Neural cell (in vitro differentiated cells): ENCODE measurements at regions not wholly inside any gene's neighbourhood (a gene's known extent, or its start where the extent isn't known, plus 50 kb on each side); places are given as distances from the start of the nearest gene placed in this dataset.

Source experiments
- H2AFZ ChIP-seq: fragments of 200-600, 300-800 bp; sonication (generic), shearing (Covaris generic); 2 replicates; pipeline ENCODE4 v1.6.0; 2014; ENCODE audit warnings: low read depth, mild to moderate bottlenecking, antibody characterized with exemption, low read length, moderate library complexity
- H3F3A ChIP-seq: fragments of 200-600 bp; shearing (Covaris generic); 2 replicates; pipeline ENCODE4 v1.6.1; 2016; ENCODE audit warnings: mild to moderate bottlenecking, moderate library complexity, mixed read lengths, antibody characterized with exemption, low read length; ENCODE audit not compliant: insufficient read depth, poor library complexity, severe bottlenecking
- H3K27ac ChIP-seq: fragments of 200-600, 300-800 bp; sonication (generic), shearing (Covaris generic); 2 replicates; pipeline ENCODE4 v1.5.1; 2014; ENCODE audit warnings: mild to moderate bottlenecking, low read length, moderate library complexity
- H3K27me3 ChIP-seq: fragments of 300-800, 200-600 bp; sonication (generic), shearing (Covaris generic); 2 replicates; pipeline ENCODE4 v1.6.0; 2014; ENCODE audit warnings: mild to moderate bottlenecking, low read depth, low read length, moderate library complexity; ENCODE audit not compliant: insufficient read depth
- H3K36me3 ChIP-seq: fragments of 300-800, 200-600 bp; sonication (generic), shearing (Covaris generic); 2 replicates; pipeline ENCODE4 v1.5.1; 2014; ENCODE audit warnings: mild to moderate bottlenecking, antibody characterized with exemption, low read length, moderate library complexity; ENCODE audit not compliant: insufficient read depth
- H3K4me2 ChIP-seq: fragments of 300-800, 200-600 bp; sonication (generic), shearing (Covaris generic); 2 replicates; pipeline ENCODE4 v1.6.0; 2014; ENCODE audit warnings: mild to moderate bottlenecking, low read length
- H3K4me3 ChIP-seq: fragments of 300-800, 200-600 bp; sonication (generic), shearing (Covaris generic); 2 replicates; pipeline ENCODE4 v1.5.1; 2014; ENCODE audit warnings: mild to moderate bottlenecking, low read length, moderate library complexity
- H3K79me2 ChIP-seq: fragments of 200-600 bp; shearing (Covaris generic); replicated peaks from 2 replicates; pipeline ENCODE4 v1.6.0; 2014; ENCODE audit warnings: mild to moderate bottlenecking, low read length, moderate library complexity; ENCODE audit not compliant: insufficient read depth
- H3K9ac ChIP-seq: fragments of 300-800, 200-600 bp; sonication (generic), shearing (Covaris generic); 2 replicates; pipeline ENCODE4 v1.6.1; 2016; ENCODE audit warnings: mild to moderate bottlenecking, low read length, mixed read lengths
- H3K9me2 ChIP-seq: fragments of 200-600 bp; shearing (Covaris generic); 2 replicates; pipeline ENCODE4 v1.6.1; 2016; ENCODE audit warnings: mild to moderate bottlenecking, low read length, mixed read lengths; ENCODE audit not compliant: insufficient read depth
- H3K9me3 ChIP-seq: fragments of 200-600, 300-800 bp; sonication (generic), shearing (Covaris generic); 2 replicates; pipeline ENCODE4 v1.6.1; 2016; ENCODE audit warnings: mild to moderate bottlenecking, mixed run types, low read length, moderate library complexity, mixed read lengths
- H4K20me1 ChIP-seq: fragments of 200-600 bp; shearing (Covaris generic); 2 replicates; pipeline ENCODE4 v1.6.1; 2016; ENCODE audit warnings: mild to moderate bottlenecking, mixed run types; ENCODE audit not compliant: insufficient read depth
- CTCF ChIP-seq: fragments of 450-650 bp; IDR thresholded peaks from 2 replicates; pipeline ENCODE4 v1.5.1; 2014; ENCODE audit warnings: antibody characterized with exemption, mild to moderate bottlenecking, moderate library complexity; ENCODE audit not compliant: poor library complexity, severe bottlenecking
- EZH2 ChIP-seq: fragments of 200-600, 300-800 bp; shearing (Covaris generic), sonication (generic); IDR thresholded peaks from 2 replicates; pipeline ENCODE4 v1.6.1; 2014; ENCODE audit warnings: antibody characterized with exemption, low read length, borderline replicate concordance, mild to moderate bottlenecking; ENCODE audit not compliant: insufficient read depth, poor library complexity, severe bottlenecking
- MXI1 ChIP-seq: fragments of 450-650 bp; conservative IDR thresholded peaks from 2 replicates; pipeline ENCODE4 v1.6.1; 2014; ENCODE audit warnings: antibody characterized with exemption, mild to moderate bottlenecking; ENCODE audit not compliant: poor library complexity, severe bottlenecking
- RAD21 ChIP-seq: fragments of 450-650 bp; conservative IDR thresholded peaks from 2 replicates; pipeline ENCODE4 v1.6.1; 2014; ENCODE audit warnings: antibody characterized with exemption, mild to moderate bottlenecking, moderate library complexity
- REST ChIP-seq: IDR thresholded peaks from 2 replicates; pipeline ENCODE4 v1.6.1; 2012; ENCODE audit warnings: borderline replicate concordance
- SMC3 ChIP-seq: fragments of 450-650 bp; conservative IDR thresholded peaks from 2 replicates; pipeline ENCODE4 v1.6.1; 2014; ENCODE audit warnings: antibody characterized with exemption, mild to moderate bottlenecking, moderate library complexity; ENCODE audit not compliant: poor library complexity
- TAF1 ChIP-seq: IDR thresholded peaks from 2 replicates; pipeline ENCODE4 v1.6.1; 2012; ENCODE audit warnings: low read depth

GRCh38 chr1:37325010-37325409 lies 149.4 kb upstream of the ZC3H12A start:
- TF ChIP-seq EZH2 (no peak), TAF1 (no peak), MXI1 (no peak), CTCF (no peak), REST (no peak), SMC3 (no peak)
- no peaks in the 10 kb centered on the region for H3K36me3 ChIP-seq
- no peaks in the 10 kb centered on the region for H3F3A ChIP-seq
- H3K9me2 ChIP-seq: no peaks in the 10 kb centered on the region
- no peak overlapping the region for H2AFZ ChIP-seq
- no peak overlapping the region for H3K4me2 ChIP-seq
- no peaks in the 10 kb centered on the region for H3K79me2 ChIP-seq
- no peaks in the 10 kb centered on the region for H4K20me1 ChIP-seq
- no peak overlapping the region for H3K4me3 ChIP-seq
- no peak overlapping the region for H3K9ac ChIP-seq
- no peaks in the 10 kb centered on the region for H3K27me3 ChIP-seq
- H3K9me3 ChIP-seq: no peaks in the 10 kb centered on the region
- H3K27ac ChIP-seq: no peak overlapping the region

GRCh38 chr1:37325509-37326437 lies 148.6 kb upstream of the ZC3H12A start:
- Histone ChIP-seq H2AFZ (no peak overlapping the region), H4K20me1 (no peaks in the 10 kb centered on the region), H3K4me3 (no peak overlapping the region), H3K9ac (no peak overlapping the region), H3K27ac (no peak overlapping the region), H3K4me2 (no peak overlapping the region), H3F3A (no peaks in the 10 kb centered on the region), H3K79me2 (no peaks in the 10 kb centered on the region), H3K9me3 (no peaks in the 10 kb centered on the region), H3K27me3 (no peaks in the 10 kb centered on the region), H3K9me2 (no peaks in the 10 kb centered on the region), H3K36me3 (no peaks in the 10 kb centered on the region)
- TF ChIP-seq CTCF (no peak), RAD21 (no peak), EZH2 (no peak), MXI1 (no peak)
